Omental fat pad (tissue), 3 donors: ENCODE measurements at regions not wholly inside any gene's neighbourhood (a gene's known extent, or its start where the extent isn't known, plus 50 kb on each side); places are given as distances from the start of the nearest gene placed in this dataset.
"Not testable (repeated sequence)": the region's sequence is repeated elsewhere in the genome, so short reads cannot be mapped to it uniquely, and the experiment has no call there.

ENCODE experiments used
- ATAC-seq: fragments of 150-250 bp; one replicate; pipeline ENCODE4 v1.9.1; 2016; ENCODE audit warnings: mild to moderate bottlenecking, moderate library complexity; ENCODE audit not compliant: low FRiP score
- DNase-seq: peaks from one replicate; pipeline ENCODE4 v3.0.0-alpha.2; 2019; ENCODE audit warnings: low spot score
- CTCF ChIP-seq, 3 donors: fragments of 450-650 bp; IDR thresholded peaks; one replicate each; pipeline ENCODE4 v1.5.1; 2016 to 2017; ENCODE audit warnings: antibody characterized with exemption in 3 of 3, mild to moderate bottlenecking in 3 of 3, moderate library complexity in 2 of 3

- DNase-seq (no peak), ATAC-seq (no peak)
- no peak for TF ChIP-seq CTCF (IDR thresholded peaks at IDR 0.05)
Measured at GRCh38 chr18:55695091-55695490, 107.1 kb upstream of the TCF4 start.

- ATAC-seq (no peak), DNase-seq (no peak)
- TF ChIP-seq CTCF (IDR thresholded peaks at IDR 0.05), result no peak
Measured at GRCh38 chr18:55694291-55694690, 106.3 kb upstream of the TCF4 start.

- ATAC-seq (no peak), DNase-seq (no peak)
- TF ChIP-seq CTCF (IDR thresholded peaks at IDR 0.05), result no peak
Measured at GRCh38 chr18:55688030-55688429, 100.0 kb upstream of the TCF4 start.

GRCh38 chr18:55687106-55687505 lies 99.1 kb upstream of the TCF4 start:
- no peak for TF ChIP-seq CTCF (IDR thresholded peaks at IDR 0.05)
- DNase-seq (no peak), ATAC-seq (no peak)

- DNase-seq (no peak), ATAC-seq (no peak)
- TF ChIP-seq CTCF (IDR thresholded peaks at IDR 0.05), result no peak
Measured at GRCh38 chr18:55685638-55686037, 97.6 kb upstream of the TCF4 start.

GRCh38 chr18:55672574-55673361 lies 84.8 kb upstream of the TCF4 start:
- DNase-seq (no peak), ATAC-seq (no peak)
- TF ChIP-seq CTCF (IDR thresholded peaks at IDR 0.05), result no peak

- ATAC-seq, result no peak
- no peak for TF ChIP-seq CTCF (IDR thresholded peaks at IDR 0.05)
- no peak for DNase-seq
Measured at GRCh38 chr18:55665506-55665905, 77.5 kb upstream of the TCF4 start.

- not testable (repeated sequence) for ATAC-seq, DNase-seq
Measured at GRCh38 chr18:55664758-55665400, 76.9 kb upstream of the TCF4 start.
